IMR-90 (cell line): ENCODE measurements at regions not wholly inside any gene's neighbourhood (a gene's known extent, or its start where the extent isn't known, plus 50 kb on each side); places are given as distances from the start of the nearest gene placed in this dataset.

Experiments
- ATAC-seq: fragments of 200-7000 bp; cut with Tn5 transposase; 2 replicates; pipeline ENCODE4 v1.9.1; 2020; ENCODE audit warnings: low read depth, mild to moderate bottlenecking, moderate library complexity
- BruUV-seq: library from RNA; stranded (reverse); fragments of 400-500 nt; replicated peaks from 2 replicates; lab custom pipeline; 2021; lab: Mats Ljungman, UMichigan
- CTCF ChIA-PET: fragments of 300-600 bp; formaldehyde crosslinking; extraction: SDS; loops from one replicate; lab custom pipeline; 2021; ENCODE audit warnings: antibody characterized with exemption; lab: Yijun Ruan, JAX
- POLR2A ChIA-PET: fragments of 300-600 bp; sonication (Branson Sonifier 250); formaldehyde crosslinking; loops from one replicate; lab custom pipeline; 2022; ENCODE audit warnings: antibody characterized with exemption; ENCODE audit not compliant: unreplicated experiment; lab: Charles Lee
- DNase-seq: peaks from one replicate; pipeline ENCODE4 v3.0.0; 2013
- H2AFZ ChIP-seq: replicated peaks from 2 replicates; pipeline ENCODE3; 2013; ENCODE audit warnings: low read length, mild to moderate bottlenecking; ENCODE audit not compliant: poor library complexity
- H2AK5ac ChIP-seq: 2 replicates; pipeline ENCODE4 v1.6.1; 2013; ENCODE audit warnings: low read depth, low read length, inconsistent platforms
- H2AK9ac ChIP-seq: replicated peaks from 2 replicates; pipeline ENCODE3; 2013; ENCODE audit warnings: mild to moderate bottlenecking, low read depth, low read length, moderate library complexity; ENCODE audit not compliant: poor library complexity
- H2BK120ac ChIP-seq: 2 replicates; pipeline ENCODE4 v1.6.1; 2013; ENCODE audit warnings: low read depth, low read length, inconsistent platforms
- H2BK15ac ChIP-seq: 3 replicates; pipeline ENCODE4 v1.6.1; 2013; ENCODE audit warnings: low read depth, low read length, inconsistent platforms
- H2BK20ac ChIP-seq: 2 replicates; pipeline ENCODE4 v1.6.1; 2013; ENCODE audit warnings: low read depth, mild to moderate bottlenecking, inconsistent platforms, low read length, moderate library complexity
- H2BK5ac ChIP-seq: 2 replicates; pipeline ENCODE4 v1.6.1; 2013; ENCODE audit warnings: mild to moderate bottlenecking, low read depth, low read length, inconsistent platforms; ENCODE audit not compliant: poor library complexity, severe bottlenecking
- H3K14ac ChIP-seq: replicated peaks from 2 replicates; pipeline ENCODE4 v1.6.1; 2013; ENCODE audit warnings: low read depth, low read length, inconsistent platforms
- H3K18ac ChIP-seq: 2 replicates; pipeline ENCODE4 v1.6.1; 2013; ENCODE audit warnings: low read depth, low read length, control low read depth
- H3K23ac ChIP-seq: 2 replicates; pipeline ENCODE4 v1.6.1; 2013; ENCODE audit warnings: low read depth, low read length, inconsistent platforms
- H3K27ac ChIP-seq: 2 replicates; pipeline ENCODE4 v1.5.1; 2013; ENCODE audit warnings: mild to moderate bottlenecking, control low read depth, low read length; ENCODE audit not compliant: insufficient read depth
- H3K27me3 ChIP-seq: 2 replicates; pipeline ENCODE4 v1.6.1; 2013; ENCODE audit warnings: low read length; ENCODE audit not compliant: control insufficient read depth, insufficient read depth
- H3K36me3 ChIP-seq: 2 replicates; pipeline ENCODE4 v1.6.1; 2013; ENCODE audit warnings: low read length, mixed read lengths; ENCODE audit not compliant: control insufficient read depth, insufficient read depth
- H3K4ac ChIP-seq: 2 replicates; pipeline ENCODE4 v1.6.1; 2013; ENCODE audit warnings: low read depth, low read length, inconsistent platforms
- H3K4me1 ChIP-seq: 2 replicates; pipeline ENCODE4 v1.6.1; 2013; ENCODE audit warnings: low read length, mixed read lengths; ENCODE audit not compliant: control insufficient read depth, insufficient read depth
- H3K4me2 ChIP-seq: 2 replicates; pipeline ENCODE4 v1.6.1; 2013; ENCODE audit warnings: low read depth, mild to moderate bottlenecking, control low read depth, low read length, moderate library complexity
- H3K4me3 ChIP-seq: 2 replicates; pipeline ENCODE4 v1.5.1; 2013; ENCODE audit warnings: low read depth, mild to moderate bottlenecking, control low read depth, low read length, moderate library complexity; ENCODE audit not compliant: insufficient read depth
- H3K56ac ChIP-seq: 2 replicates; pipeline ENCODE4 v1.6.1; 2013; ENCODE audit warnings: low read length, inconsistent platforms; ENCODE audit not compliant: insufficient read depth; ENCODE audit errors: extremely low read depth
- H3K79me1 ChIP-seq, 2 experiments: 2 replicates each; pipeline ENCODE4 v1.6.1; 2013; ENCODE audit warnings: low read length in 2 of 2, inconsistent platforms in 1 of 2, low read depth in 1 of 2
- H3K9ac ChIP-seq: 2 replicates; pipeline ENCODE4 v1.6.1; 2013; ENCODE audit warnings: low read depth, low read length, control low read depth
- H3K9me1 ChIP-seq: 2 replicates; pipeline ENCODE4 v1.6.1; 2013; ENCODE audit warnings: low read length, inconsistent platforms; ENCODE audit not compliant: insufficient read depth
- H3K9me3 ChIP-seq: 2 replicates; pipeline ENCODE4 v1.6.1; 2013; ENCODE audit warnings: low read length; ENCODE audit not compliant: control insufficient read depth, insufficient read depth
- H4K20me1 ChIP-seq: 2 replicates; pipeline ENCODE4 v1.6.1; 2013; ENCODE audit warnings: low read length, inconsistent platforms; ENCODE audit not compliant: insufficient read depth
- H4K5ac ChIP-seq: 2 replicates; pipeline ENCODE4 v1.6.1; 2013; ENCODE audit warnings: mild to moderate bottlenecking, low read depth, low read length, control low read depth
- H4K8ac ChIP-seq, 2 experiments: 2 replicates each; pipeline ENCODE4 v1.6.1; 2013; ENCODE audit warnings: low read depth in 2 of 2, low read length in 2 of 2, control low read depth in 1 of 2, inconsistent platforms in 1 of 2
- H4K91ac ChIP-seq: 2 replicates; pipeline ENCODE4 v1.6.1; 2013; ENCODE audit warnings: low read depth, low read length, inconsistent platforms; ENCODE audit not compliant: insufficient read depth
- BHLHE40 ChIP-seq: fragments of 150-350 bp; IDR thresholded peaks from 2 replicates; pipeline ENCODE4 v1.6.1; 2016; ENCODE audit warnings: mild to moderate bottlenecking, low read depth, low read length
- CEBPB ChIP-seq: IDR thresholded peaks from 2 replicates; pipeline ENCODE4 v1.6.1; 2012; ENCODE audit warnings: low read depth, low read length, improper control_type of control experiment
- FOS ChIP-seq: fragments of 150-350 bp; IDR thresholded peaks from 2 replicates; pipeline ENCODE4 v1.6.1; 2016; ENCODE audit warnings: low read depth, low read length
- MAFK ChIP-seq: IDR thresholded peaks from 2 replicates; pipeline ENCODE4 v1.6.1; 2012; ENCODE audit warnings: low read depth, low read length, improper control_type of control experiment
- NFE2L2 ChIP-seq: fragments of 150-350 bp; IDR thresholded peaks from 2 replicates; pipeline ENCODE4 v1.6.1; 2016; ENCODE audit warnings: low read depth, mild to moderate bottlenecking, low read length
- POLR2A ChIP-seq: IDR thresholded peaks from 2 replicates; pipeline ENCODE4 v1.6.1; 2012; ENCODE audit warnings: mild to moderate bottlenecking, low read depth, low read length
- RAD21 ChIP-seq: IDR thresholded peaks from 2 replicates; pipeline ENCODE4 v1.6.1; 2012; ENCODE audit warnings: low read length, improper control_type of control experiment
- RCOR1 ChIP-seq: IDR thresholded peaks from 2 replicates; pipeline ENCODE4 v1.6.1; 2012; ENCODE audit warnings: mild to moderate bottlenecking, low read length, improper control_type of control experiment; ENCODE audit not compliant: insufficient replicate concordance
- SMC3 ChIP-seq: fragments of 150-350 bp; IDR thresholded peaks from 2 replicates; pipeline ENCODE4 v1.6.1; 2016; ENCODE audit warnings: low read depth, mild to moderate bottlenecking, antibody characterized with exemption, low read length, moderate library complexity
- WGBS, 2 experiments: methylation state at CpG; one replicate each; pipeline versions ENCODE4 v1.1.5 to v1.1.7; 2013; ENCODE audit warnings: missing lambda C conversion rate in 2 of 2; ENCODE audit not compliant: insufficient read length in 1 of 2; ENCODE audit errors: extremely low coverage in 2 of 2; 5-methylcytosine and 5-hydroxymethylcytosine counted together
- dilution Hi-C: fragments of 300-500 bp; cut with HindIII; formaldehyde crosslinking; loops from one replicate; pipeline ENCODE4 v1.14.3; 2018; ENCODE audit warnings: low sequenced_read_pairs; ENCODE audit not compliant: unreplicated experiment
- in situ Hi-C: fragments of 300-500 bp; cut with MboI; formaldehyde crosslinking; loops from 3 replicates; pipeline ENCODE4 v1.14.3; 2019; ENCODE audit warnings: low sequenced_read_pairs, inconsistent platforms, mixed read lengths
- intact Hi-C: fragments of 100-400 bp; cut with micrococcal nuclease; formaldehyde crosslinking; loops from 2 replicates; pipeline ENCODE4 v1.10.0; 2022
- TF ChIP-seq, protein P1 (sequence below): conservative IDR thresholded peaks from 2 replicates; pipeline ENCODE4 v1.5.1; 2012; ENCODE audit warnings: mild to moderate bottlenecking, low read depth, low read length, improper control_type of control experiment

DNA sequence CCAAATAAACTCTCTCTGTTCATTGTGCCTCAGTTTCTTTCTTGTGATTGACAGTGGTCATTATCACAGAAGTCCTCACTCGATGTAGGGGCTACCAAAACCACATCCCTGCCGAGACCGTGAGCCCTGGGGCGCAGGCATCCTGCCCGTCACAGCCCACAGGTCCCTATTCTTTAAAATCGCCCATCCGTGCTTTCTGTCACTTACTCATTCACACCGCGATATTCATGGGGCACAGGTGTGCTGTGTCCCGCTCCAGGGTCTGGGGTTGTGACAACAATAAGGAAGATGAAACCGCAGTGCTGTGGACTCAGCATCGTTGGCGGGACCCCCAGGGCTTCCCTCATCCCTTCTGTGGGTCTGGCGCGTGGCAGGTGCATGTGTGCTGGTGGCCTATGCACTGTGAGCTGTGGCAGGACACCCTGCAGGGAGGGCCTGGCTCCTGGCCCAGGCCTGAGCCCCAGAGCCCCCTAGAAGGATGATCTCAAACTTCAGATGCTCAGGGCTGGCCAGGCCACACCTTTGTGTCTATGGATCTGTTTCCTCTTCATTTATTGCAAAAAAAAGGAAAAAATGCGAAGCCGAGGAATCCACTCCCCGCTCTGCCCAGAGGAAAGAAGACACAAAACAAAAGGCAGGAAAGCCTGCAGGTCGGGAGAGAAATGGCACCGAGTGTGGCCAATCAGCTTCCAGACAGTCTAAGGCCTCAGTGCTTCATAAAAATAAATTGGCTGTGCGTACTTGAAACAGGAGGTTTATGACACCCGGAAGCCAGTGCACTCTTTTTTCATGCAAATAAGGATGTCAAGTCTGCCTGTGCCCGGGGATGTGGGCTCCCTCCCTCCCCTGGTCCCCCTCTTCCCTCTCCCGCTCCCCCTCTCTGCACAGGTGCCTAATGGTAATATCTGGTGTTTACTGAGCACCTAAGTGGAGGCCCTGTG is 109.5 kb upstream of the ADRA2C start:
- Histone ChIP-seq H2BK20ac (no peak overlapping the region), H3K14ac (no peak overlapping the region), H2BK5ac (no peak overlapping the region), H2BK120ac (no peak overlapping the region), H3K23ac (no peak overlapping the region; the same call in 1 of the 2 replicates), H3K9me3 (no peaks in the 10 kb centered on the region), H3K27ac (no peak overlapping the region), H3K4ac (no peak overlapping the region), H4K20me1 (no peaks in the 10 kb centered on the region), H2AFZ (peak overlapping the region; percentile 43), H3K27me3 (peaks cover 57% of the 10 kb centered on the region), H3K4me1 (peaks cover 8% of the 10 kb centered on the region; the same call in 1 of the 2 replicates), H3K9ac (no peak overlapping the region), H3K18ac (no peak overlapping the region), H4K8ac (no peak overlapping the region), H3K56ac (no peak overlapping the region), H2BK15ac (no peak overlapping the region), H3K4me2 (no peak overlapping the region), H4K91ac (no peak overlapping the region), H2AK5ac (no peak overlapping the region), H3K9me1 (0 out of 2 replicates have a peak, but pooled peaks cover 2% of the 10 kb centered on the region), H3K36me3 (no peaks in the 10 kb centered on the region), H3K4me3 (no peak overlapping the region), H3K79me1 (no peaks in the 10 kb centered on the region), H2AK9ac (no peak overlapping the region), H4K5ac (no peak overlapping the region)
- TF ChIP-seq SMC3, result no peak
- TF ChIP-seq RAD21, result no peak
- no peak for TF ChIP-seq MAFK
- TF ChIP-seq BHLHE40, result no peak
- no peak for TF ChIP-seq CEBPB
- no peak for TF ChIP-seq POLR2A
- no peak for TF ChIP-seq FOS
- TF ChIP-seq NFE2L2, result no peak
- TF ChIP-seq, protein P1, sequence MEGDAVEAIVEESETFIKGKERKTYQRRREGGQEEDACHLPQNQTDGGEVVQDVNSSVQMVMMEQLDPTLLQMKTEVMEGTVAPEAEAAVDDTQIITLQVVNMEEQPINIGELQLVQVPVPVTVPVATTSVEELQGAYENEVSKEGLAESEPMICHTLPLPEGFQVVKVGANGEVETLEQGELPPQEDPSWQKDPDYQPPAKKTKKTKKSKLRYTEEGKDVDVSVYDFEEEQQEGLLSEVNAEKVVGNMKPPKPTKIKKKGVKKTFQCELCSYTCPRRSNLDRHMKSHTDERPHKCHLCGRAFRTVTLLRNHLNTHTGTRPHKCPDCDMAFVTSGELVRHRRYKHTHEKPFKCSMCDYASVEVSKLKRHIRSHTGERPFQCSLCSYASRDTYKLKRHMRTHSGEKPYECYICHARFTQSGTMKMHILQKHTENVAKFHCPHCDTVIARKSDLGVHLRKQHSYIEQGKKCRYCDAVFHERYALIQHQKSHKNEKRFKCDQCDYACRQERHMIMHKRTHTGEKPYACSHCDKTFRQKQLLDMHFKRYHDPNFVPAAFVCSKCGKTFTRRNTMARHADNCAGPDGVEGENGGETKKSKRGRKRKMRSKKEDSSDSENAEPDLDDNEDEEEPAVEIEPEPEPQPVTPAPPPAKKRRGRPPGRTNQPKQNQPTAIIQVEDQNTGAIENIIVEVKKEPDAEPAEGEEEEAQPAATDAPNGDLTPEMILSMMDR, result no peak
- TF ChIP-seq RCOR1, result no peak
- intact Hi-C loops (no loop called here), in situ Hi-C loops (no loop called here), dilution Hi-C loops (no loop called here)
- DNase-seq (no peak), ATAC-seq (no peak)
- CTCF ChIA-PET, result no interaction called here
- POLR2A ChIA-PET, result no interaction called here
- no TSS peak for BruUV-seq
- 60% methylated on average over 7 of the region's 24 CpGs; no CpG with 5 or more reads in 1 of the 2 experiments for WGBS, 2 experiments
